Keratinocyte (primary cell): ENCODE measurements at regions not wholly inside any gene's neighbourhood (a gene's known extent, or its start where the extent isn't known, plus 50 kb on each side); places are given as distances from the start of the nearest gene placed in this dataset.

Source experiments
- DNase-seq: peaks from one replicate; pipeline ENCODE4 v3.0.0-alpha.2; 2011; ENCODE audit warnings: low read depth, missing footprints, low spot score
- FAIRE-seq: peaks from 2 replicates; lab custom pipeline; 2011; peaks lifted over from hg19 to GRCh38; lab: Jason Lieb, UNC
- H2AFZ ChIP-seq: 2 replicates; pipeline ENCODE4 v1.6.0; 2012; ENCODE audit warnings: low read length, control low read depth, inconsistent platforms; ENCODE audit not compliant: control insufficient read depth
- H3K27ac ChIP-seq: 2 replicates; pipeline ENCODE4 v1.5.1; 2011; ENCODE audit warnings: low read length; ENCODE audit not compliant: control insufficient read depth, insufficient read depth
- H3K27me3 ChIP-seq: 3 replicates; pipeline ENCODE4 v1.6.0; 2011; ENCODE audit warnings: low read length; ENCODE audit not compliant: control insufficient read depth, insufficient read depth; ENCODE audit errors: extremely low read depth
- H3K36me3 ChIP-seq, 2 experiments: 2 replicates in 1 of 2; 3 replicates in 1 of 2; pipeline ENCODE4 v1.5.1; 2011; ENCODE audit warnings: low read length in 2 of 2, mild to moderate bottlenecking in 1 of 2; ENCODE audit not compliant: control insufficient read depth in 2 of 2, insufficient read depth in 2 of 2; ENCODE audit errors: extremely low read depth in 1 of 2
- H3K4me1 ChIP-seq: 3 replicates; pipeline ENCODE4 v1.5.1; 2011; ENCODE audit warnings: low read length; ENCODE audit not compliant: control insufficient read depth, insufficient read depth; ENCODE audit errors: extremely low read depth
- H3K4me2 ChIP-seq: 3 replicates; pipeline ENCODE4 v1.6.0; 2011; ENCODE audit warnings: low read depth, low read length; ENCODE audit not compliant: control insufficient read depth, insufficient read depth; ENCODE audit errors: extremely low read depth
- H3K4me3 ChIP-seq, 3 experiments: fragments of 200-600 bp in 1 of 3; sonication (generic) in 1 of 3; 2 replicates in 2 of 3; 3 replicates in 1 of 3; pipeline ENCODE4 v1.5.1; 2011 to 2016; ENCODE audit warnings: low read length in 3 of 3, mild to moderate bottlenecking in 3 of 3, control low read depth in 2 of 3, inconsistent platforms in 1 of 3, low read depth in 1 of 3, mixed read lengths in 1 of 3, mixed run types in 1 of 3, moderate library complexity in 1 of 3; ENCODE audit not compliant: control insufficient read depth in 2 of 3, insufficient read depth in 2 of 3; ENCODE audit errors: extremely low read depth in 1 of 3
- H3K79me2 ChIP-seq: 2 replicates; pipeline ENCODE4 v1.6.0; 2012; ENCODE audit warnings: low read length; ENCODE audit not compliant: control insufficient read depth, insufficient read depth
- H3K9ac ChIP-seq: 3 replicates; pipeline ENCODE4 v1.6.0; 2011; ENCODE audit warnings: low read length; ENCODE audit not compliant: control insufficient read depth, insufficient read depth; ENCODE audit errors: extremely low read depth
- H3K9me1 ChIP-seq: 3 replicates; pipeline ENCODE4 v1.6.0; 2011; ENCODE audit warnings: low read length; ENCODE audit not compliant: control insufficient read depth, insufficient read depth; ENCODE audit errors: extremely low read depth
- H3K9me3 ChIP-seq: 2 replicates; pipeline ENCODE4 v1.5.1; 2012; ENCODE audit warnings: low read depth, low read length; ENCODE audit not compliant: control insufficient read depth
- H4K20me1 ChIP-seq: 3 replicates; pipeline ENCODE4 v1.6.0; 2011; ENCODE audit warnings: low read length; ENCODE audit not compliant: control insufficient read depth, insufficient read depth; ENCODE audit errors: extremely low read depth
- EZH2 ChIP-seq: IDR thresholded peaks from one replicate; pipeline ENCODE4 v1.6.1; 2012; ENCODE audit warnings: inconsistent platforms, mild to moderate bottlenecking, low read length, moderate library complexity
- dilution Hi-C: fragments of 300-500 bp; cut with MboI; formaldehyde crosslinking; loops from one replicate; pipeline ENCODE4 v1.7.0; 2020; ENCODE audit warnings: low sequenced_read_pairs; ENCODE audit not compliant: extremely low pct_ligation_motif_present
- TF ChIP-seq, protein P1 (sequence below), 3 experiments: IDR thresholded peaks in 1 of 3; conservative IDR thresholded peaks in 1 of 3; optimal IDR thresholded peaks in 1 of 3; 2 replicates in 2 of 3; 3 replicates in 1 of 3; pipeline versions ENCODE3 to v1.5.1; 2011; ENCODE audit warnings: low read length in 3 of 3, mild to moderate bottlenecking in 3 of 3, moderate library complexity in 2 of 3, control low read depth in 1 of 3, inconsistent platforms in 1 of 3; ENCODE audit not compliant: insufficient read depth in 2 of 3; ENCODE audit errors: extremely low read depth in 1 of 3

DNA sequence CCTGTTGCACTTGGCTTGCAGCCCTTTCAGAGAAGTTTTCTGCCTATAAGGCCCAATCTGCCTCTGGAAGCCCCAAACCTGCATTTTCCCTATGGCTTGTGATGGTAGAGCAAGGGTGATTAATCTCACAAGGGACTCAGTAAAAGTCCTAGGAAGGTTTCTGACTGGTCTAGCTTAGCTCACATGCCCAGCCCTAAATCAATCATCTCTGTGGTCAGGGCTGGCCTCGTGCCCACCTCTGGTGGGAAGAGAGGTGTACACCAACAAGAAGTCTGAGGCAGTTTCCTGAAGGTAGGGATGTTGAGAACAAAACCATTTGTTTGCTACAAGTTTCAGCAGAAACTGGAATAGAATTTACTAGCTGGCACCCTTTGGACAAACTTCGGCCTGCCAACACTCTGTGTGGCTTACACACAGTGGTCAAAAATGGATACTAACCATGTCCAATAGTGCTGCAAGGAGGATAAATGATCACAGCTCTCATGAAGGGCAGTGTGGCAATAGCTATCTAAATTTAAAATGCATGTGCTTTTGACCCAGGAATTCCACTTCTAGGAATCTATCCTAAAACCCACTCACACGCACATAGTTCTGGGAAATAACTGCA is 96.4 kb downstream of the EN1 start:
- H3K79me2 ChIP-seq = no peaks in the 10 kb centered on the region
- H3K36me3 ChIP-seq = no peaks in the 10 kb centered on the region
- TF ChIP-seq EZH2 = no peak
- TF ChIP-seq, protein P1, sequence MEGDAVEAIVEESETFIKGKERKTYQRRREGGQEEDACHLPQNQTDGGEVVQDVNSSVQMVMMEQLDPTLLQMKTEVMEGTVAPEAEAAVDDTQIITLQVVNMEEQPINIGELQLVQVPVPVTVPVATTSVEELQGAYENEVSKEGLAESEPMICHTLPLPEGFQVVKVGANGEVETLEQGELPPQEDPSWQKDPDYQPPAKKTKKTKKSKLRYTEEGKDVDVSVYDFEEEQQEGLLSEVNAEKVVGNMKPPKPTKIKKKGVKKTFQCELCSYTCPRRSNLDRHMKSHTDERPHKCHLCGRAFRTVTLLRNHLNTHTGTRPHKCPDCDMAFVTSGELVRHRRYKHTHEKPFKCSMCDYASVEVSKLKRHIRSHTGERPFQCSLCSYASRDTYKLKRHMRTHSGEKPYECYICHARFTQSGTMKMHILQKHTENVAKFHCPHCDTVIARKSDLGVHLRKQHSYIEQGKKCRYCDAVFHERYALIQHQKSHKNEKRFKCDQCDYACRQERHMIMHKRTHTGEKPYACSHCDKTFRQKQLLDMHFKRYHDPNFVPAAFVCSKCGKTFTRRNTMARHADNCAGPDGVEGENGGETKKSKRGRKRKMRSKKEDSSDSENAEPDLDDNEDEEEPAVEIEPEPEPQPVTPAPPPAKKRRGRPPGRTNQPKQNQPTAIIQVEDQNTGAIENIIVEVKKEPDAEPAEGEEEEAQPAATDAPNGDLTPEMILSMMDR (optimal IDR thresholded peaks at IDR 0.05 in 1 of 3, IDR thresholded peaks at IDR 0.05 in 1 of 3, conservative IDR thresholded peaks at IDR 0.05 in 1 of 3; ENCODE audit: extremely low read depth in 1 of 3, insufficient read depth in 2 of 3, low read length in 3 of 3) = no peak
- H2AFZ ChIP-seq = no peak overlapping the region
- peaks cover 16% of the 10 kb centered on the region for H3K27me3 ChIP-seq
- H3K4me1 ChIP-seq = peaks cover 18% of the 10 kb centered on the region
- peak; percentile 30 for DNase-seq
- no peaks in the 10 kb centered on the region for H4K20me1 ChIP-seq
- H3K27ac ChIP-seq = no peak overlapping the region
- FAIRE-seq = peak; percentile 82
- H3K4me2 ChIP-seq = no peak overlapping the region
- dilution Hi-C loops = no loop called here
- no peak overlapping the region for H3K4me3 ChIP-seq
- H3K9me3 ChIP-seq = no peaks in the 10 kb centered on the region
- H3K9me1 ChIP-seq = no peaks in the 10 kb centered on the region
- H3K9ac ChIP-seq = no peak overlapping the region

DNA sequence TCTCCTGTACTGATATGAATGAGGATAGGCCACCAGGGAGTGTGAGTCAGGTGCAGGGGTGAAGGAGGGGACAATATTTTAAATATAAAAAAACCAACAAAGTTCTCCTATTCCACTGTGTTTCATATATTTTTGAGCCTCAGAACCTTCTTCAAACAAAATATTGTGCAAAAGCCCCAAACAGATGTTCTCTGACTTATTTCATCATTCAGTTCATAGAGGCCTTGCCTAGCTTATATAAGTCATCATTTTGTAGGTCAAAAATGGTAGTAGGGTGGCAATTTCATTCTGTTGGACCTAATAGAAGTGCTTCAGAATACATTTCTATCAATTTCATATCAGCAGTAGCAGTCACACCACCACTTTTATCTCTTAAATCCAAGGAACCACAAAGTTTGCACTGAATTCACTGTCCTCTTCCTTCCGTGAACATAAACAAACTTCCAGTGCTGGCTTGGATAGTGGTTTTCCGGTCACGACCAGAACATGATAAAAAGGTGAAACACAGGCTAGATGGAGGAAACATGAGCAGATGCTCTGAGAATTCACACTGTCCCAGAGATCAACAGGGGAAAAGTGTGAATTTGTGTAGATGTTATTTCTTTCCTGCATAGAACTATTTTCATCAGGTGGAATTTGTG is 99.1 kb downstream of the EN1 start:
- no peaks in the 10 kb centered on the region for H4K20me1 ChIP-seq
- no peaks in the 10 kb centered on the region for H3K9me1 ChIP-seq
- no peak overlapping the region for H2AFZ ChIP-seq
- peaks cover 3% of the 10 kb centered on the region for H3K27me3 ChIP-seq
- H3K9me3 ChIP-seq = peaks cover 6% of the 10 kb centered on the region
- no peaks in the 10 kb centered on the region for H3K79me2 ChIP-seq
- no peak for FAIRE-seq
- TF ChIP-seq, protein P1 (optimal IDR thresholded peaks at IDR 0.05 in 1 of 3, IDR thresholded peaks at IDR 0.05 in 1 of 3, conservative IDR thresholded peaks at IDR 0.05 in 1 of 3; ENCODE audit: extremely low read depth in 1 of 3, insufficient read depth in 2 of 3, low read length in 3 of 3) = no peak
- TF ChIP-seq EZH2 = no peak
- no peak for DNase-seq
- dilution Hi-C loops = no loop called here
- no peak overlapping the region for H3K27ac ChIP-seq
- peaks cover 18% of the 10 kb centered on the region for H3K4me1 ChIP-seq
- no peak overlapping the region for H3K9ac ChIP-seq
- H3K4me2 ChIP-seq = no peak overlapping the region
- H3K36me3 ChIP-seq = no peaks in the 10 kb centered on the region
- no peak overlapping the region for H3K4me3 ChIP-seq
